Endothelial cell of umbilical vein (primary cell): ENCODE measurements at regions not wholly inside any gene's neighbourhood (a gene's known extent, or its start where the extent isn't known, plus 50 kb on each side); places are given as distances from the start of the nearest gene placed in this dataset.

Experiments used
- BruUV-seq: library from RNA; stranded (reverse); fragments of 400-500 nt; replicated peaks from 2 replicates; lab custom pipeline; 2021; lab: Mats Ljungman, UMichigan
- CTCF ChIA-PET: fragments of 300-600, 350-600 bp; sonication (Branson Sonifier 250); formaldehyde crosslinking; loops from one replicate; lab custom pipeline; 2021; ENCODE audit warnings: antibody characterized with exemption, inconsistent platforms; lab: Charles Lee
- POLR2A ChIA-PET: fragments of 300-600, 350-600 bp; sonication (Branson Sonifier 250); formaldehyde crosslinking; loops from one replicate; lab custom pipeline; 2021; ENCODE audit warnings: antibody characterized with exemption, inconsistent platforms; lab: Charles Lee
- DNase-seq: peaks from one replicate; pipeline ENCODE4 v3.0.0-alpha.2; 2011; ENCODE audit warnings: low read depth, low spot score
- FAIRE-seq: peaks from 2 replicates; lab custom pipeline; 2011; peaks lifted over from hg19 to GRCh38; lab: Jason Lieb, UNC
- H2AFZ ChIP-seq: 2 replicates; pipeline ENCODE4 v1.6.0; 2012; ENCODE audit warnings: low read depth, low read length, control low read depth, inconsistent platforms
- H3K27ac ChIP-seq: 2 replicates; pipeline ENCODE4 v1.5.1; 2011; ENCODE audit warnings: low read depth, mild to moderate bottlenecking, control low read depth, low read length, moderate library complexity; ENCODE audit not compliant: insufficient read depth
- H3K27me3 ChIP-seq, 2 experiments: 2 replicates each; pipeline versions ENCODE4 v1.6.0 to v1.6.1; 2011; ENCODE audit warnings: low read length in 2 of 2, mixed read lengths in 1 of 2; ENCODE audit not compliant: control insufficient read depth in 2 of 2, insufficient read depth in 2 of 2
- H3K36me3 ChIP-seq, 2 experiments: 2 replicates in 1 of 2; 3 replicates in 1 of 2; pipeline ENCODE4 v1.5.1; 2011; ENCODE audit warnings: low read length in 2 of 2, mild to moderate bottlenecking in 1 of 2, moderate library complexity in 1 of 2; ENCODE audit not compliant: control insufficient read depth in 2 of 2, insufficient read depth in 2 of 2; ENCODE audit errors: extremely low read depth in 1 of 2
- H3K4me1 ChIP-seq: 3 replicates; pipeline ENCODE4 v1.5.1; 2011; ENCODE audit warnings: mild to moderate bottlenecking, low read length; ENCODE audit not compliant: control insufficient read depth, insufficient read depth; ENCODE audit errors: extremely low read depth
- H3K4me2 ChIP-seq: 2 replicates; pipeline ENCODE4 v1.6.1; 2011; ENCODE audit warnings: low read length, control low read depth, mixed read lengths; ENCODE audit not compliant: insufficient read depth
- H3K4me3 ChIP-seq, 3 experiments: fragments of 200-600 bp in 1 of 3; sonication (generic), shearing (Covaris generic) in 1 of 3; replicated peaks in 1 of 3; 2 replicates each; pipeline ENCODE4 v1.5.1; 2011 to 2016; ENCODE audit warnings: control low read depth in 3 of 3, low read length in 3 of 3, mild to moderate bottlenecking in 2 of 3, inconsistent platforms in 1 of 3, low read depth in 1 of 3, moderate library complexity in 1 of 3; ENCODE audit not compliant: insufficient read depth in 1 of 3
- H3K79me2 ChIP-seq: 2 replicates; pipeline ENCODE4 v1.6.0; 2012; ENCODE audit warnings: low read length, inconsistent platforms; ENCODE audit not compliant: control insufficient read depth, insufficient read depth
- H3K9ac ChIP-seq: replicated peaks from 2 replicates; pipeline ENCODE3; 2011; ENCODE audit warnings: low read length, control low read depth; ENCODE audit not compliant: insufficient read depth; ENCODE audit errors: extremely low read depth
- H3K9me1 ChIP-seq: replicated peaks from 3 replicates; pipeline ENCODE4 v1.6.0; 2011; ENCODE audit warnings: mild to moderate bottlenecking, low read length; ENCODE audit not compliant: control insufficient read depth, insufficient read depth; ENCODE audit errors: extremely low read depth
- H3K9me3 ChIP-seq: replicated peaks from 2 replicates; pipeline ENCODE4 v1.5.1; 2012; ENCODE audit warnings: low read length, inconsistent platforms; ENCODE audit not compliant: control insufficient read depth, insufficient read depth
- H4K20me1 ChIP-seq: replicated peaks from 2 replicates; pipeline ENCODE3; 2011; ENCODE audit warnings: mild to moderate bottlenecking, low read length; ENCODE audit not compliant: control insufficient read depth, insufficient read depth; ENCODE audit errors: extremely low read depth
- EZH2 ChIP-seq: IDR thresholded peaks from 2 replicates; pipeline ENCODE4 v1.6.1; 2012; ENCODE audit warnings: borderline replicate concordance, low read depth, mild to moderate bottlenecking, moderate library complexity, low read length, inconsistent platforms; ENCODE audit not compliant: severe bottlenecking
- FOS ChIP-seq: IDR thresholded peaks from 2 replicates; pipeline ENCODE4 v1.6.1; 2011; ENCODE audit warnings: mild to moderate bottlenecking, low read length, moderate library complexity, borderline replicate concordance; ENCODE audit not compliant: insufficient read depth
- GATA2 ChIP-seq: IDR thresholded peaks from 2 replicates; pipeline ENCODE4 v1.7.0; 2011; ENCODE audit warnings: low read depth, mild to moderate bottlenecking, moderate library complexity, mixed read lengths, low read length; ENCODE audit not compliant: insufficient read length, insufficient read depth
- POLR2A ChIP-seq: IDR thresholded peaks from 2 replicates; pipeline ENCODE4 v1.6.1; 2012; ENCODE audit warnings: low read depth, mild to moderate bottlenecking, control low read depth, low read length
- POLR2AphosphoS5 ChIP-seq: IDR thresholded peaks from 2 replicates; pipeline ENCODE4 v1.6.1; 2012; ENCODE audit warnings: low read depth, mild to moderate bottlenecking, control low read depth, low read length, moderate library complexity; ENCODE audit not compliant: insufficient read depth
- dilution Hi-C: fragments of 300-500 bp; cut with MboI; formaldehyde crosslinking; loops from one replicate; pipeline ENCODE4 v1.15.0; 2019; ENCODE audit warnings: low sequenced_read_pairs; ENCODE audit not compliant: extremely low pct_ligation_motif_present
- intact Hi-C: fragments of 100-400 bp; cut with micrococcal nuclease; formaldehyde crosslinking; loops from one replicate; pipeline ENCODE4 v1.10.0; 2022
- TF ChIP-seq, protein P1 (sequence below): IDR thresholded peaks from 2 replicates; pipeline ENCODE4 v1.6.1; 2011; ENCODE audit not compliant: insufficient read depth, insufficient read length
- TF ChIP-seq, protein P2 (sequence below), 2 donors: IDR thresholded peaks; 1 replicate in 1 of 2; 2 replicates in 1 of 2; pipeline ENCODE4 v1.5.1; 2011; ENCODE audit warnings: low read length in 2 of 2, mild to moderate bottlenecking in 2 of 2, moderate library complexity in 2 of 2, control low read depth in 1 of 2, inconsistent platforms in 1 of 2, low read depth in 1 of 2; ENCODE audit not compliant: insufficient read depth in 1 of 2; ENCODE audit errors: extremely low read depth in 1 of 2

DNA sequence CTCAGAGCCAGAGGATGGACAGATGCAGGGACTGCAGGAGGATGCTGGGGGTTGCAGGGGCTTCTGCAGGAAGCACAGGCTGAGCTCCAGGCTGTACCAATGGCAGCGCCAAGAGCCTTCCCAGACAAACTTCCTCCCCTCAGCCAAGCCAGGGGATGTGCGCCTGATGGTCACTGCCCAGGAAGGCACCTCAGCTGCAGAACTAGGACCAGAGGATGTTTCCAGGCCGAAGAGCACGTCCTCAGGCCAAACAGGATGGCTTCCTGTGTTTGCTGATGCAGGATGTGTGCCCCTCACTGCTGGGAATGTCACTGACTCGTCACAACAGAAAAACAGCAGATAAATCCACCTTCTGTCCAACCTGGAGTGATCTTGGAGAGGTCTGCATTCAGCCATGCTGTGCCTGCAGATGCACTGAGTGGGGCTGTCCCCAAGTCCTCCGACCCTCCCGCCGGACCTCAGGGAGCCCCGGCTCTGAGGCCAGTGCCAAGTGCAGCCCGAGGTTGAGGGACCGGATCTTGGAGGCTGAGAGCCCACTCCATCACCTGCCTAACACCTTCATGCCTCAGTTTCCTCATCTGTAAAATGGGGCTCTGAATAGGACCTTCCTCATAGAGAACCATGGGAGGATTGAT is 152.5 kb upstream of the CHST15 start:
- TF ChIP-seq POLR2A (no peak), POLR2AphosphoS5 (no peak), GATA2 (no peak)
- TF ChIP-seq, protein P1, sequence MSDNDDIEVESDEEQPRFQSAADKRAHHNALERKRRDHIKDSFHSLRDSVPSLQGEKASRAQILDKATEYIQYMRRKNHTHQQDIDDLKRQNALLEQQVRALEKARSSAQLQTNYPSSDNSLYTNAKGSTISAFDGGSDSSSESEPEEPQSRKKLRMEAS = no peak
- FAIRE-seq = no peak
- no peak overlapping the region for H3K4me2 ChIP-seq
- CTCF ChIA-PET = interaction anchor here (1.1 kb wide), 1 partner anchor 10 kb away, joined by 4 read pairs; no protein-coding TSS in a partner anchor
- no peaks in the 10 kb centered on the region for H3K27me3 ChIP-seq
- intact Hi-C loops (no loop called here), dilution Hi-C loops (no loop called here)
- H3K9ac ChIP-seq = no peak overlapping the region
- H3K4me1 ChIP-seq = no peaks in the 10 kb centered on the region
- no peak overlapping the region for H3K4me3 ChIP-seq
- H3K9me1 ChIP-seq = no peaks in the 10 kb centered on the region
- H2AFZ ChIP-seq = no peak overlapping the region
- no peak for DNase-seq
- no TSS peak for BruUV-seq
- H4K20me1 ChIP-seq = no peaks in the 10 kb centered on the region
- no peak overlapping the region for H3K27ac ChIP-seq
- H3K79me2 ChIP-seq = no peaks in the 10 kb centered on the region
- POLR2A ChIA-PET = no interaction called here
- no peaks in the 10 kb centered on the region for H3K36me3 ChIP-seq
- no peaks in the 10 kb centered on the region for H3K9me3 ChIP-seq

DNA sequence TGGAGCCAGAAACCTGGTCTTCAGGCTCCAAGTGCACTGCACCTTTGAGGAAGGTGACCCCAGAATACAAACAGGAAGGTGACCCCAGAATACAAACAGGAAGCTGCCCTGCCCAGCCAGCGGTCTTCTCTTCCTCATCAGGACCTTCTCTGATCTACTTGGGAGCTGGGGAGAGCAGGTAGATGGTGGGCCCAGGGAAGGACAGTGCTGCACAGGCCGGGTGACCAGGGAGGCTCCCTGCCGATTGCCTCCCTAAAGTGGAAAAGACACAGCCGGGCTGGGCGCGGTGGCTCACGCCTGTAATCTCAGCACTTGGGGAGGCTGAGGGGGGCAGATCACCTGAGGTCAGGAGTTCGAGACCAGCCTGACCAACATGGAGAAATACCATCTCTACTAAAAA is 151.8 kb upstream of the CHST15 start:
- no peaks in the 10 kb centered on the region for H3K4me1 ChIP-seq
- intact Hi-C loops = no loop called here
- ChIA-PET CTCF (interaction anchor here (1.1 kb wide), 1 partner anchor 10 kb away, joined by 4 read pairs; no protein-coding TSS in a partner anchor), POLR2A (no interaction called here)
- no peaks in the 10 kb centered on the region for H3K9me3 ChIP-seq
- H3K4me2 ChIP-seq = no peak overlapping the region
- dilution Hi-C loops = no loop called here
- TF ChIP-seq, protein P1 = no peak
- no peak for TF ChIP-seq POLR2AphosphoS5
- TF ChIP-seq EZH2 = no peak
- TF ChIP-seq, protein P2, sequence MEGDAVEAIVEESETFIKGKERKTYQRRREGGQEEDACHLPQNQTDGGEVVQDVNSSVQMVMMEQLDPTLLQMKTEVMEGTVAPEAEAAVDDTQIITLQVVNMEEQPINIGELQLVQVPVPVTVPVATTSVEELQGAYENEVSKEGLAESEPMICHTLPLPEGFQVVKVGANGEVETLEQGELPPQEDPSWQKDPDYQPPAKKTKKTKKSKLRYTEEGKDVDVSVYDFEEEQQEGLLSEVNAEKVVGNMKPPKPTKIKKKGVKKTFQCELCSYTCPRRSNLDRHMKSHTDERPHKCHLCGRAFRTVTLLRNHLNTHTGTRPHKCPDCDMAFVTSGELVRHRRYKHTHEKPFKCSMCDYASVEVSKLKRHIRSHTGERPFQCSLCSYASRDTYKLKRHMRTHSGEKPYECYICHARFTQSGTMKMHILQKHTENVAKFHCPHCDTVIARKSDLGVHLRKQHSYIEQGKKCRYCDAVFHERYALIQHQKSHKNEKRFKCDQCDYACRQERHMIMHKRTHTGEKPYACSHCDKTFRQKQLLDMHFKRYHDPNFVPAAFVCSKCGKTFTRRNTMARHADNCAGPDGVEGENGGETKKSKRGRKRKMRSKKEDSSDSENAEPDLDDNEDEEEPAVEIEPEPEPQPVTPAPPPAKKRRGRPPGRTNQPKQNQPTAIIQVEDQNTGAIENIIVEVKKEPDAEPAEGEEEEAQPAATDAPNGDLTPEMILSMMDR (IDR thresholded peaks at IDR 0.05; ENCODE audit: extremely low read depth in 1 of 2, insufficient read depth in 1 of 2, low read depth in 1 of 2, low read length in 2 of 2) = no peak
- no peak for TF ChIP-seq FOS
- no peak for TF ChIP-seq GATA2
- no peak for TF ChIP-seq POLR2A
- H3K79me2 ChIP-seq = no peaks in the 10 kb centered on the region
- DNase-seq (no peak), FAIRE-seq (no peak)
- no TSS peak for BruUV-seq
- no peak overlapping the region for H2AFZ ChIP-seq
- H3K9me1 ChIP-seq = no peaks in the 10 kb centered on the region
- no peak overlapping the region for H3K9ac ChIP-seq
- no peaks in the 10 kb centered on the region for H4K20me1 ChIP-seq
- no peak overlapping the region for H3K4me3 ChIP-seq
- no peak overlapping the region for H3K27ac ChIP-seq
- no peaks in the 10 kb centered on the region for H3K27me3 ChIP-seq
- H3K36me3 ChIP-seq = no peaks in the 10 kb centered on the region
